ENCODE measurements at regions not wholly inside any gene's neighbourhood (a gene's known extent, or its start where the extent isn't known, plus 50 kb on each side); places are given as distances from the start of the nearest gene placed in this dataset.
A peak's percentile ranks its signal among the peaks of the same experiment; 100 is the strongest.

DNA sequence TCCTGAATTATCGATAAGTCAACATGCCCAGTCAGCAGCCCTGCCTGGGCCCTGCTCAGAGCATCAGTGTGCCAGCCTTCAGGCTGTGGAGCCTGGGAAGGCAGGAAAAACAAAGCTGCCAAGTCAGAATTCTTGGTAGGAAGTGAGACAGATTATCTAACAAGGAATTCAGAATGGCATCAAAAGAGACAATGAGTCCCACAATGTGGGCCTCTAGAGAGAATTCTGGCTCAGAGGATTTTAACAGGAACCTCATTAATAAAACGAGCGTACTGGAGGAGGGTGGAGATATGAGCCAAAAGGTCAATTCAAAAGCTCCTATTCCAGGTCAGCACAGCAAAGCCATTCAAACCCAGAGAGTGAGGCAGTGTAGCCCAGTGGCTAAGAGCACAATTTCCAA is 327.6 kb upstream of the MMADHC start:
- no peak overlapping the region for H3K4me3 ChIP-seq (replicated peaks; ENCODE audit: low read depth, low read length)
- DNase-seq (ENCODE audit: low read depth): no peak
- TF ChIP-seq, protein P1, sequence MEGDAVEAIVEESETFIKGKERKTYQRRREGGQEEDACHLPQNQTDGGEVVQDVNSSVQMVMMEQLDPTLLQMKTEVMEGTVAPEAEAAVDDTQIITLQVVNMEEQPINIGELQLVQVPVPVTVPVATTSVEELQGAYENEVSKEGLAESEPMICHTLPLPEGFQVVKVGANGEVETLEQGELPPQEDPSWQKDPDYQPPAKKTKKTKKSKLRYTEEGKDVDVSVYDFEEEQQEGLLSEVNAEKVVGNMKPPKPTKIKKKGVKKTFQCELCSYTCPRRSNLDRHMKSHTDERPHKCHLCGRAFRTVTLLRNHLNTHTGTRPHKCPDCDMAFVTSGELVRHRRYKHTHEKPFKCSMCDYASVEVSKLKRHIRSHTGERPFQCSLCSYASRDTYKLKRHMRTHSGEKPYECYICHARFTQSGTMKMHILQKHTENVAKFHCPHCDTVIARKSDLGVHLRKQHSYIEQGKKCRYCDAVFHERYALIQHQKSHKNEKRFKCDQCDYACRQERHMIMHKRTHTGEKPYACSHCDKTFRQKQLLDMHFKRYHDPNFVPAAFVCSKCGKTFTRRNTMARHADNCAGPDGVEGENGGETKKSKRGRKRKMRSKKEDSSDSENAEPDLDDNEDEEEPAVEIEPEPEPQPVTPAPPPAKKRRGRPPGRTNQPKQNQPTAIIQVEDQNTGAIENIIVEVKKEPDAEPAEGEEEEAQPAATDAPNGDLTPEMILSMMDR (IDR thresholded peaks at IDR 0.05; ENCODE audit: low read length, missing control alignments): no peak

DNA sequence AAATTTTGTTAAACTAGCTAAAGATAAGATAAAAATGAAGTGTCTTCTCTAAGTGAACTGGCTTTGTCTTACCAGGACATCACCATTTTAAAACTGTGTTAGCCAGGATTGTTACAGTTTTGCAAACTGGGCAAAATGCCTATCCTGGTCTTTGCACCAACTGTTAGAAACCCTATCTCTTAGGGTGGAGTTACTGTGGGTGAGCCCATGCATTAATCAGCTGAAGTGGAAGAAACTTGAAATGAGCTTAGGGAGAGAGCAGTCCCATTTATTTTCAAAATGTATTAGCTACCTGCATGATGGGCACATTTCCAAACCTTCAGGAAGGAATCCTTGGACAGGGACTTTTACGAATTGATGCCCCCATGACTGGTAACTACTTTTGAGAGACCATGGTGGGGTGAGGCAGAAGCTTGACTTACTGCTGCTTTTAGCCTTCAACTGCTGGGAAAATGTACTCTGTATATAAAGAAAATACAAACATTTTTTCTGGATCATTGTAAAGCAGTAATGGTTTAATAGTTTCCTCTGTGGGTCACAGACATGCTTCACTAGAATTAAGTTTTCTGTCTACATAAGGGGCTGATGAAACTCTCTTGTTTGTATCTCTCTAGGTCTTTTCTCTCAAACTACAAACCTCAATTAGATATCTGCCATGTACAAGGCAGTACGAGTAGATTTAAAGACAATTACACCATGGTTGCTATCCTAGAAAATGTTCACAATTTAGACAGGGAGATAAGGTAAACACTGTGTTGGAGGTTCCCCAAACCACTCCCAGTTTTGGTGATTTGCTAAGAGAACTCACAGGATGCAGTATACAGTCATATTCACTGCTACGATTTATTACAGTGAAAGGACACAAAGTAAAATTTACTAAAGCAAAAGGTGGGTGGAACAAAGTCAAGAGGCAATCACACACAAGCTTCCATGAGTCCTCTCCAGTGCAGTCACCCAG is 321.4 kb upstream of the MMADHC start:
- DNase-seq (ENCODE audit: low read depth): peak; percentile 68
- H3K4me3 ChIP-seq (replicated peaks; ENCODE audit: low read depth, low read length): no peak overlapping the region
- TF ChIP-seq, protein P1 (IDR thresholded peaks at IDR 0.05; ENCODE audit: low read length, missing control alignments): no peak

DNA sequence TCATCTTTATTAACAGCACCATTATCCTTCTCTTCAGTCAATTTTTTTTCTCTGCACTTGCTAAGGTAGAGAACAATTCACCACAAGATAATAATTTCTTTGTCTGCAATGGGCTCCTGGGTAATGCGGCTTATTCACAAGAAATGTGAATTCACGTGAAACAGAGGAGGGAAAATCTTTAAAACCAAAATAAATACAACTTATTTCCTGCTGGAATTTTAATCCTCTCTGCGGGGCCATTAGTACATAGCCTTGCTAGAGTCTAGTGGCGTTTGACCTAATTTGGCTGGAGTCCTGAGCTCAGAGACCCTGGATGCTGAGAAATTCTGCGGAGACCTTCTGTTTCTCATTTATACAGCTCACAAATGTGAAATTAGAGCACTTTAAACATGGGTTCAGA is 319.3 kb upstream of the MMADHC start:
- no peak for DNase-seq (ENCODE audit: low read depth)
- TF ChIP-seq, protein P1 (IDR thresholded peaks at IDR 0.05; ENCODE audit: low read length, missing control alignments): no peak
- no peak overlapping the region for H3K4me3 ChIP-seq (replicated peaks; ENCODE audit: low read depth, low read length)

- no peak overlapping the region for H3K4me3 ChIP-seq (replicated peaks; ENCODE audit: low read depth, low read length)
- TF ChIP-seq, protein P1 (IDR thresholded peaks at IDR 0.05; ENCODE audit: low read length, missing control alignments): no peak
- DNase-seq (ENCODE audit: low read depth): no peak
These were observed 317.0 kb upstream of the MMADHC start for GRCh38 chr2:149904352-149905175.

DNA sequence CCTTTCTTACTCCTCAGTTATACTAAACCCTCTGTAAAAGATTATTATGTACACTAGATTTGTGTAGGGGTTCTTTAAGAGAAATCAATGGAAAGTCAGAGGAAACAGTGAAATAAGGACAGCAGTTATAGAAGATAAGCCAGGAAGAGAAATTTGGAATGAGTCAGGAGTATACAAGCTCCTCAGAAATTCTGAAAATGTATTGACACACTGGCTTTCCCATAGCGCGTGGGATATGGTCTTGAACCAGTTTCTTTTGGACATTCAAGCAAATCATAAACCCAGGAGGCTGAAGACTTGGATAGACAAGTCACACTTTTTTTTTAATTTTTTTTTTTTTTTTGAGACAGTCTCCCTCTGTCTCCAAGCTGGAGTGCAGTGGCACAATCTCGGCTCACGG is 316.1 kb upstream of the MMADHC start:
- peak; percentile 61 for DNase-seq (ENCODE audit: low read depth)
- no peak overlapping the region for H3K4me3 ChIP-seq (replicated peaks; ENCODE audit: low read depth, low read length)
- TF ChIP-seq, protein P1 (IDR thresholded peaks at IDR 0.05; ENCODE audit: low read length, missing control alignments): no peak

- TF ChIP-seq, protein P1 (IDR thresholded peaks at IDR 0.05; ENCODE audit: low read length, missing control alignments): no peak
- peak; percentile 63 for DNase-seq (ENCODE audit: low read depth)
- H3K4me3 ChIP-seq (replicated peaks; ENCODE audit: low read depth, low read length): no peak overlapping the region
These were observed 314.5 kb upstream of the MMADHC start for GRCh38 chr2:149902081-149902480.
